HL-60 (cell line): ENCODE measurements at regions not wholly inside any gene's neighbourhood (a gene's known extent, or its start where the extent isn't known, plus 50 kb on each side); places are given as distances from the start of the nearest gene placed in this dataset.

Experiments
- GABPA ChIP-seq: IDR thresholded peaks from 2 replicates; pipeline ENCODE4 v1.6.1; 2012; ENCODE audit warnings: low read depth
- POLR2AphosphoS5 ChIP-seq: IDR thresholded peaks from 2 replicates; pipeline ENCODE4 v1.6.1; 2012; ENCODE audit warnings: low read depth
- TF ChIP-seq, protein P1 (sequence below): IDR thresholded peaks from one replicate; pipeline ENCODE4 v1.5.1; 2011; ENCODE audit warnings: low read length, control low read depth, inconsistent platforms; ENCODE audit not compliant: insufficient read depth
- TF ChIP-seq, protein P2 (sequence below): IDR thresholded peaks from 2 replicates; pipeline ENCODE4 v1.6.1; 2012; ENCODE audit warnings: low read depth; ENCODE audit not compliant: insufficient replicate concordance

- TF ChIP-seq, protein P1, sequence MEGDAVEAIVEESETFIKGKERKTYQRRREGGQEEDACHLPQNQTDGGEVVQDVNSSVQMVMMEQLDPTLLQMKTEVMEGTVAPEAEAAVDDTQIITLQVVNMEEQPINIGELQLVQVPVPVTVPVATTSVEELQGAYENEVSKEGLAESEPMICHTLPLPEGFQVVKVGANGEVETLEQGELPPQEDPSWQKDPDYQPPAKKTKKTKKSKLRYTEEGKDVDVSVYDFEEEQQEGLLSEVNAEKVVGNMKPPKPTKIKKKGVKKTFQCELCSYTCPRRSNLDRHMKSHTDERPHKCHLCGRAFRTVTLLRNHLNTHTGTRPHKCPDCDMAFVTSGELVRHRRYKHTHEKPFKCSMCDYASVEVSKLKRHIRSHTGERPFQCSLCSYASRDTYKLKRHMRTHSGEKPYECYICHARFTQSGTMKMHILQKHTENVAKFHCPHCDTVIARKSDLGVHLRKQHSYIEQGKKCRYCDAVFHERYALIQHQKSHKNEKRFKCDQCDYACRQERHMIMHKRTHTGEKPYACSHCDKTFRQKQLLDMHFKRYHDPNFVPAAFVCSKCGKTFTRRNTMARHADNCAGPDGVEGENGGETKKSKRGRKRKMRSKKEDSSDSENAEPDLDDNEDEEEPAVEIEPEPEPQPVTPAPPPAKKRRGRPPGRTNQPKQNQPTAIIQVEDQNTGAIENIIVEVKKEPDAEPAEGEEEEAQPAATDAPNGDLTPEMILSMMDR = no peak
- TF ChIP-seq GABPA = no peak
- no peak for TF ChIP-seq POLR2AphosphoS5
- TF ChIP-seq, protein P2, sequence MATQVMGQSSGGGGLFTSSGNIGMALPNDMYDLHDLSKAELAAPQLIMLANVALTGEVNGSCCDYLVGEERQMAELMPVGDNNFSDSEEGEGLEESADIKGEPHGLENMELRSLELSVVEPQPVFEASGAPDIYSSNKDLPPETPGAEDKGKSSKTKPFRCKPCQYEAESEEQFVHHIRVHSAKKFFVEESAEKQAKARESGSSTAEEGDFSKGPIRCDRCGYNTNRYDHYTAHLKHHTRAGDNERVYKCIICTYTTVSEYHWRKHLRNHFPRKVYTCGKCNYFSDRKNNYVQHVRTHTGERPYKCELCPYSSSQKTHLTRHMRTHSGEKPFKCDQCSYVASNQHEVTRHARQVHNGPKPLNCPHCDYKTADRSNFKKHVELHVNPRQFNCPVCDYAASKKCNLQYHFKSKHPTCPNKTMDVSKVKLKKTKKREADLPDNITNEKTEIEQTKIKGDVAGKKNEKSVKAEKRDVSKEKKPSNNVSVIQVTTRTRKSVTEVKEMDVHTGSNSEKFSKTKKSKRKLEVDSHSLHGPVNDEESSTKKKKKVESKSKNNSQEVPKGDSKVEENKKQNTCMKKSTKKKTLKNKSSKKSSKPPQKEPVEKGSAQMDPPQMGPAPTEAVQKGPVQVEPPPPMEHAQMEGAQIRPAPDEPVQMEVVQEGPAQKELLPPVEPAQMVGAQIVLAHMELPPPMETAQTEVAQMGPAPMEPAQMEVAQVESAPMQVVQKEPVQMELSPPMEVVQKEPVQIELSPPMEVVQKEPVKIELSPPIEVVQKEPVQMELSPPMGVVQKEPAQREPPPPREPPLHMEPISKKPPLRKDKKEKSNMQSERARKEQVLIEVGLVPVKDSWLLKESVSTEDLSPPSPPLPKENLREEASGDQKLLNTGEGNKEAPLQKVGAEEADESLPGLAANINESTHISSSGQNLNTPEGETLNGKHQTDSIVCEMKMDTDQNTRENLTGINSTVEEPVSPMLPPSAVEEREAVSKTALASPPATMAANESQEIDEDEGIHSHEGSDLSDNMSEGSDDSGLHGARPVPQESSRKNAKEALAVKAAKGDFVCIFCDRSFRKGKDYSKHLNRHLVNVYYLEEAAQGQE = no peak
Measured at GRCh38 chr6:104629826-104630225, 229.9 kb downstream of the HACE1 start.
